CD14-positive monocyte (primary cell): ENCODE measurements at regions not wholly inside any gene's neighbourhood (a gene's known extent, or its start where the extent isn't known, plus 50 kb on each side); places are given as distances from the start of the nearest gene placed in this dataset.

Experiments
- DNase-seq, 3 donors: peaks; one replicate each; pipeline ENCODE4 v3.0.0-alpha.2; 2011 to 2022
- H2AFZ ChIP-seq: 2 replicates; pipeline ENCODE4 v1.6.0; 2012; ENCODE audit warnings: mild to moderate bottlenecking, low read depth, low read length, inconsistent platforms; ENCODE audit not compliant: insufficient read depth, poor library complexity, severe bottlenecking
- H3K27ac ChIP-seq, 2 donors: 1 replicate in 1 of 2; 2 replicates in 1 of 2; pipeline ENCODE4 v1.5.1; 2012 to 2013; ENCODE audit warnings: low read length in 2 of 2, control low read depth in 1 of 2, inconsistent platforms in 1 of 2, low read depth in 1 of 2, mild to moderate bottlenecking in 1 of 2
- H3K27me3 ChIP-seq, 2 donors: one replicate each; pipeline versions ENCODE4 v1.6.0 to v1.6.1; 2011 to 2013; ENCODE audit warnings: low read length in 2 of 2; ENCODE audit not compliant: control insufficient read depth in 2 of 2, insufficient read depth in 2 of 2
- H3K36me3 ChIP-seq, 2 donors: replicated peaks in 1 of 2; 1 replicate in 1 of 2; 2 replicates in 1 of 2; pipeline versions ENCODE4 v1.5.1 to v1.6.1; 2012 to 2013; ENCODE audit warnings: low read length in 2 of 2, control low read depth in 1 of 2, inconsistent platforms in 1 of 2, mild to moderate bottlenecking in 1 of 2; ENCODE audit not compliant: insufficient read depth in 2 of 2, control insufficient read depth in 1 of 2
- H3K4me1 ChIP-seq, 2 donors: 1 replicate in 1 of 2; 2 replicates in 1 of 2; pipeline versions ENCODE4 v1.5.1 to v1.6.1; 2012 to 2013; ENCODE audit warnings: low read length in 2 of 2, control low read depth in 1 of 2, inconsistent platforms in 1 of 2, mild to moderate bottlenecking in 1 of 2, moderate library complexity in 1 of 2; ENCODE audit not compliant: insufficient read depth in 2 of 2, control insufficient read depth in 1 of 2
- H3K4me2 ChIP-seq: replicated peaks from 2 replicates; pipeline ENCODE3; 2012; ENCODE audit warnings: low read length, moderate library complexity, mild to moderate bottlenecking; ENCODE audit not compliant: poor library complexity, severe bottlenecking; ENCODE audit errors: extremely low read depth
- H3K4me3 ChIP-seq, 3 experiments: fragments of 200-600 bp in 1 of 3; sonication (generic) in 1 of 3; replicated peaks in 1 of 3; 1 replicate in 2 of 3; 2 replicates in 1 of 3; pipeline ENCODE4 v1.5.1; 2011 to 2013; ENCODE audit warnings: low read length in 3 of 3, mild to moderate bottlenecking in 3 of 3, control low read depth in 2 of 3, low read depth in 2 of 3, inconsistent platforms in 1 of 3, moderate library complexity in 1 of 3
- H3K79me2 ChIP-seq: 2 replicates; pipeline ENCODE4 v1.6.0; 2012; ENCODE audit warnings: mild to moderate bottlenecking, control low read depth, inconsistent platforms, low read length, moderate library complexity; ENCODE audit not compliant: insufficient read depth
- H3K9ac ChIP-seq: 2 replicates; pipeline ENCODE4 v1.6.0; 2017; ENCODE audit warnings: low read length, mild to moderate bottlenecking; ENCODE audit not compliant: insufficient read depth, poor library complexity, severe bottlenecking
- H3K9me3 ChIP-seq, 2 donors: replicated peaks in 1 of 2; 1 replicate in 1 of 2; 2 replicates in 1 of 2; pipeline versions ENCODE4 v1.5.1 to v1.6.1; 2012 to 2013; ENCODE audit warnings: low read length in 2 of 2, control low read depth in 1 of 2; ENCODE audit not compliant: control insufficient read depth in 1 of 2, insufficient read depth in 1 of 2
- H4K20me1 ChIP-seq: 2 replicates; pipeline ENCODE4 v1.6.0; 2012; ENCODE audit warnings: mild to moderate bottlenecking, low read length, control low read depth, moderate library complexity; ENCODE audit not compliant: insufficient read depth
- H3K27ac Mint-ChIP-seq, 7 donors: one replicate each; pipeline ENCODE4 v1.8.0; 2020; ENCODE audit warnings: mild to moderate bottlenecking in 7 of 7, mixed read lengths in 7 of 7, moderate library complexity in 6 of 7, inconsistent platforms in 2 of 7
- H3K27me3 Mint-ChIP-seq, 3 donors: one replicate each; pipeline ENCODE4 v1.8.0; 2021 to 2022; ENCODE audit warnings: low read depth in 3 of 3, mild to moderate bottlenecking in 3 of 3, mixed read lengths in 3 of 3, moderate library complexity in 3 of 3, inconsistent platforms in 1 of 3
- H3K36me3 Mint-ChIP-seq, 2 donors: one replicate each; pipeline ENCODE4 v1.8.0; 2020; ENCODE audit warnings: mixed read lengths in 2 of 2, inconsistent platforms in 1 of 2, mild to moderate bottlenecking in 1 of 2
- H3K4me1 Mint-ChIP-seq: one replicate; pipeline ENCODE4 v1.8.0; 2020; ENCODE audit warnings: mild to moderate bottlenecking, mixed read lengths
- H3K4me3 Mint-ChIP-seq, 2 donors: one replicate each; pipeline ENCODE4 v1.8.0; 2020; ENCODE audit warnings: mild to moderate bottlenecking in 2 of 2, mixed read lengths in 2 of 2, moderate library complexity in 1 of 2
- H3K9me3 Mint-ChIP-seq, 7 donors: one replicate each; pipeline ENCODE4 v1.8.0; 2020 to 2022; ENCODE audit warnings: mixed read lengths in 7 of 7, mild to moderate bottlenecking in 6 of 7, moderate library complexity in 6 of 7, inconsistent platforms in 2 of 7
- CTCF ChIP-seq: fragments of 200-600 bp; IDR thresholded peaks from one replicate; pipeline ENCODE4 v1.8.0; 2022; ENCODE audit warnings: antibody characterized with exemption, mild to moderate bottlenecking
- WGBS: methylation state at CpG from one replicate; pipeline ENCODE4 v1.1.5; 2013; ENCODE audit warnings: missing lambda C conversion rate; ENCODE audit not compliant: insufficient coverage; 5-methylcytosine and 5-hydroxymethylcytosine counted together
- intact Hi-C, 2 donors: fragments of 100-400 bp; cut with micrococcal nuclease; formaldehyde crosslinking; loops; one replicate each; pipeline versions ENCODE4 v1.15.0 to v1.15.1; 2023

- Histone ChIP-seq H3K27me3 (no peaks in the 10 kb centered on the region), H3K36me3 (no peaks in the 10 kb centered on the region), H3K9ac (no peak overlapping the region), H3K27ac (no peak overlapping the region), H4K20me1 (no peaks in the 10 kb centered on the region), H3K4me3 (no peak overlapping the region), H2AFZ (no peak overlapping the region), H3K79me2 (no peaks in the 10 kb centered on the region), H3K4me2 (no peak overlapping the region), H3K9me3 (no peaks in the 10 kb centered on the region), H3K4me1 (no peaks in the 10 kb centered on the region)
- H3K4me1 Mint-ChIP-seq, result no peaks in the 10 kb centered on the region
- no peak overlapping the region for H3K27ac Mint-ChIP-seq
- TF ChIP-seq CTCF, result no peak
- H3K4me3 Mint-ChIP-seq, result no peak overlapping the region
- no peaks in the 10 kb centered on the region for H3K36me3 Mint-ChIP-seq
- H3K9me3 Mint-ChIP-seq, result no peaks in the 10 kb centered on the region
- DNase-seq, result no peak
- peaks cover 0 to 2% (median 0%) of the 10 kb centered on the region in 3 donors for H3K27me3 Mint-ChIP-seq
- intact Hi-C loops, result no loop called here
Observed at GRCh38 chr9:11320989-11321388, 708.2 kb upstream of the PTPRD start.

DNA sequence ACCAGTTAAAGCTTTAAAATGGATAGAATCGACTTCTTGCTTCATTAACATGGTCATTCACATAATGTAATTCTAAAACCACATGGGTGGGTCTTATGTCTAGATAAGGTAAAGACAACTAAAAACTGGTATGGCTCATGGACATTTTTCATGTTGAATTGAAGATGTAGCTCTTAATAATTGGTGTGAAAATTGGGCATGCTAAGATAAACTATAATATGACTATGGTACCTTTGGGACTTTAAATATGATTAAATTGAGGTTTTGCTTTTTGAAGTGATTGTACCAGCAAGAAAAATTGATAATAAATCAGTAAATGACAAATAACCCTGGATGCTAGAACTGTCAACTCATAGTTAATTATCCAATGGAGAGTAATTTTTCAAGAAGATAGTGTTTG lies 710.7 kb upstream of the PTPRD start:
- no peak overlapping the region for H3K9ac ChIP-seq
- H3K4me3 ChIP-seq, result no peak overlapping the region
- H3K27ac ChIP-seq, result no peak overlapping the region
- no peak for DNase-seq
- no peaks in the 10 kb centered on the region for H3K4me1 Mint-ChIP-seq
- H3K36me3 Mint-ChIP-seq, result no peaks in the 10 kb centered on the region
- H3K9me3 Mint-ChIP-seq, result no peaks in the 10 kb centered on the region
- no CpG with 5 or more reads among the region's 1 CpG for WGBS
- peaks cover 0 to 2% (median 0%) of the 10 kb centered on the region in 3 donors for H3K27me3 Mint-ChIP-seq
- intact Hi-C loops, result no loop called here
- H3K9me3 ChIP-seq, result no peaks in the 10 kb centered on the region
- no peaks in the 10 kb centered on the region for H3K79me2 ChIP-seq
- no peak for TF ChIP-seq CTCF
- no peaks in the 10 kb centered on the region for H3K36me3 ChIP-seq
- no peak overlapping the region for H3K4me2 ChIP-seq
- H3K4me3 Mint-ChIP-seq, result no peak overlapping the region
- H3K27ac Mint-ChIP-seq, result no peak overlapping the region
- H3K27me3 ChIP-seq, result no peaks in the 10 kb centered on the region
- H4K20me1 ChIP-seq, result no peaks in the 10 kb centered on the region
- no peaks in the 10 kb centered on the region for H3K4me1 ChIP-seq
- H2AFZ ChIP-seq, result no peak overlapping the region
